Activated CD4-positive, alpha-beta T cell treated with anti-CD3 and anti-CD28 coated beads, Interleukin-2, amount 10 ng/mL, durations not matched to agents 7 days and 5 days (primary cell): ENCODE measurements at regions not wholly inside any gene's neighbourhood (a gene's known extent, or its start where the extent isn't known, plus 50 kb on each side); places are given as distances from the start of the nearest gene placed in this dataset.

Experiments
- CTCF ChIA-PET: fragments of 350-600 bp; sonication (Branson Sonifier 250); formaldehyde crosslinking; loops from one replicate; lab custom pipeline; 2021; ENCODE audit warnings: antibody characterized with exemption; lab: Charles Lee
- POLR2A ChIA-PET: fragments of 350-600 bp; sonication (Branson Sonifier 250); formaldehyde crosslinking; loops from one replicate; lab custom pipeline; 2021; ENCODE audit warnings: antibody characterized with exemption; lab: Charles Lee
- DNase-seq: peaks from one replicate; pipeline ENCODE4 v3.0.0-alpha.2; 2020
- H3K27ac Mint-ChIP-seq: one replicate; pipeline ENCODE4 v1.8.0; 2021; ENCODE audit warnings: mild to moderate bottlenecking, moderate library complexity, mixed read lengths
- H3K27me3 Mint-ChIP-seq: one replicate; pipeline ENCODE4 v1.8.0; 2021; ENCODE audit warnings: mixed read lengths
- H3K36me3 Mint-ChIP-seq: one replicate; pipeline ENCODE4 v1.8.0; 2021; ENCODE audit warnings: low read depth, mixed read lengths
- H3K4me1 Mint-ChIP-seq: one replicate; pipeline ENCODE4 v1.8.0; 2021; ENCODE audit warnings: mixed read lengths
- H3K4me3 Mint-ChIP-seq: one replicate; pipeline ENCODE4 v1.8.0; 2021; ENCODE audit warnings: mild to moderate bottlenecking, moderate library complexity, mixed read lengths
- H3K9me3 Mint-ChIP-seq: one replicate; pipeline ENCODE4 v1.8.0; 2021; ENCODE audit warnings: mixed read lengths

GRCh38 chr6:104541411-104541810, 318.3 kb downstream of the HACE1 start:
- Mint-ChIP-seq H3K9me3 (no peaks in the 10 kb centered on the region), H3K27ac (no peak overlapping the region), H3K27me3 (peaks cover 5% of the 10 kb centered on the region), H3K36me3 (no peaks in the 10 kb centered on the region), H3K4me3 (no peak overlapping the region), H3K4me1 (no peaks in the 10 kb centered on the region)
- CTCF ChIA-PET: no interaction called here
- POLR2A ChIA-PET: no interaction called here
- DNase-seq: no peak

- ChIA-PET POLR2A (no interaction called here), CTCF (no interaction called here)
- no peaks in the 10 kb centered on the region for H3K9me3 Mint-ChIP-seq
- H3K36me3 Mint-ChIP-seq: no peaks in the 10 kb centered on the region
- no peak overlapping the region for H3K27ac Mint-ChIP-seq
- DNase-seq: no peak
- H3K4me3 Mint-ChIP-seq: no peak overlapping the region
- peaks cover 7% of the 10 kb centered on the region for H3K27me3 Mint-ChIP-seq
- H3K4me1 Mint-ChIP-seq: no peaks in the 10 kb centered on the region
Measured at GRCh38 chr6:104540743-104541142, 319.0 kb downstream of the HACE1 start.

DNA sequence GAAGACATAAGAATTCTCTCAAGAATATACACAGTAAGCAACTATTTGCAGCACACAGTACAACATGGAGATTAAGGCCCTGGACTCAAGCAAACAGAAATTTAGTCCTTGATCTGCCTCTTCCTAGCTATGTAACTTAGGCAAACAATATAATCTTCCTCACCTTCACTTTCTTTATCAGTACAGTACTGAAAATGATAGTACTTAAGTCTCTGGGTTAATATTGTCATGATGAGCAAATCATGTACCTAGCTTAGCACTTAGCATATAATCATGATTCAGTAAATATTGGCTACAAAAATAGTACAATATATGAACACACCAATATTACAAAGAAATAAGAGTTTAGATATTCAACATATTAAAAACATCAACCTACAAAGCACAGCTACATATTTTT, 320.5 kb downstream of the HACE1 start:
- Mint-ChIP-seq H3K36me3 (no peaks in the 10 kb centered on the region), H3K4me3 (no peak overlapping the region), H3K9me3 (no peaks in the 10 kb centered on the region), H3K27me3 (peaks cover 7% of the 10 kb centered on the region), H3K4me1 (no peaks in the 10 kb centered on the region), H3K27ac (no peak overlapping the region)
- ChIA-PET POLR2A (no interaction called here), CTCF (no interaction called here)
- no peak for DNase-seq

- Mint-ChIP-seq H3K4me1 (no peaks in the 10 kb centered on the region), H3K9me3 (no peaks in the 10 kb centered on the region), H3K27ac (no peak overlapping the region), H3K27me3 (peaks cover 7% of the 10 kb centered on the region), H3K36me3 (no peaks in the 10 kb centered on the region), H3K4me3 (no peak overlapping the region)
- DNase-seq: no peak
- ChIA-PET POLR2A (no interaction called here), CTCF (no interaction called here)
Measured at GRCh38 chr6:104537872-104538271, 321.8 kb downstream of the HACE1 start.

DNA sequence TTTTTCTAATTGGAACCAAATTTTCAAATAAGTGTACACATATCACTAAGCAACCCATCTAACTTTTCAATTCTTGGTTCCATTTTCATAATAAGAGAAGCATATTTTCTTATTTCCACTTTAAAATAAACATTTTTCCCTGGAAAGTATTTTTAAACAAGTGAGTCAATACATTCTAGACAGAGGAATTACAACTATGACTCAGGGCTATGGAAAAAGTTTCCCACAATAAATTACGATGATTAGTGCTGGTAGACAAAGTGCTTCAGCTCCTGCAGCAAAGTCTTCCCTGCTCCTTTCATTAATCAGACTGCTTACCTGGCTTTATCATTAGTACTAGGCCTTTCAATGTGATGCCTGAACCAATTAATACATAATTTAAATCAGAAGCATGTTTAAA, 322.5 kb downstream of the HACE1 start:
- H3K9me3 Mint-ChIP-seq: no peaks in the 10 kb centered on the region
- peaks cover 7% of the 10 kb centered on the region for H3K27me3 Mint-ChIP-seq
- no peak overlapping the region for H3K4me3 Mint-ChIP-seq
- no peaks in the 10 kb centered on the region for H3K36me3 Mint-ChIP-seq
- no peak for DNase-seq
- ChIA-PET POLR2A (no interaction called here), CTCF (no interaction called here)
- no peak overlapping the region for H3K27ac Mint-ChIP-seq
- no peaks in the 10 kb centered on the region for H3K4me1 Mint-ChIP-seq

- H3K27me3 Mint-ChIP-seq: peaks cover 2% of the 10 kb centered on the region
- H3K9me3 Mint-ChIP-seq: no peaks in the 10 kb centered on the region
- no peaks in the 10 kb centered on the region for H3K36me3 Mint-ChIP-seq
- ChIA-PET POLR2A (no interaction called here), CTCF (no interaction called here)
- H3K4me3 Mint-ChIP-seq: no peak overlapping the region
- no peak overlapping the region for H3K27ac Mint-ChIP-seq
- no peak for DNase-seq
- no peaks in the 10 kb centered on the region for H3K4me1 Mint-ChIP-seq
Measured at GRCh38 chr6:104532462-104532861, 327.3 kb downstream of the HACE1 start.

- Mint-ChIP-seq H3K27me3 (peaks cover 4% of the 10 kb centered on the region), H3K36me3 (no peaks in the 10 kb centered on the region), H3K9me3 (no peaks in the 10 kb centered on the region), H3K27ac (no peak overlapping the region), H3K4me1 (no peaks in the 10 kb centered on the region), H3K4me3 (no peak overlapping the region)
- no peak for DNase-seq
- ChIA-PET POLR2A (no interaction called here), CTCF (no interaction called here)
Measured at GRCh38 chr6:104531646-104532045, 328.1 kb downstream of the HACE1 start.

DNA sequence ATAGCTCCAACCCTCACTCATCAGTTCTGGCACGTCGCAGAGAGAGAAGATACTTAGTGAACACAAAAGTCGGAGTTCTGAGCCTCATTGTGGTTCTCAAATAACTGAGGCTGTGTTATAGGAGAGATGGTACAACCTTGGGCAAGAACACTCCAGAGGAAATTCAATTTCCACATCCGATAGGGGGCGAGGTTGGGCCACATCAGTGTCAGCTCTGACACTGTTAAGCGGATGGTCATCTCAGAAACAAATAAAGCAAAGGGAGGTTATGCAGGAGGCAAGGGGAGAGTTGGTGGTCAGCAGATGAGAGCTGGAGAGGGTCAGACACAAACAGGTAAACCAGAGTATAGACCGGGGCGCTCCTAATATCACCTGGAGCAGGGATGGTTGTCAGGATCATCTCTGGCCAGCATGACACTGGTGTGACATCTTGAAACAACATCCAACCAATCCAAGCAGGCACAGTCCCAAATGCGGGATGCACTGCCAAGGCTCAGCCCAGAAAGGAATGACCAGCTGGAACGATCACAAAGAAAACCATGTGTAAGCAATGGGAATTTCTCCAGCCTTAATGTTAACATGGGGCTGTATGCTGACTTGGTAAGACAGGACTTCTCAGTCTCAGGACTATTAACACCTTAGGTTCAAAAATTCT, 331.8 kb downstream of the HACE1 start:
- Mint-ChIP-seq H3K36me3 (no peaks in the 10 kb centered on the region), H3K27me3 (peaks cover 2% of the 10 kb centered on the region), H3K27ac (no peak overlapping the region), H3K4me1 (peaks cover 5% of the 10 kb centered on the region), H3K9me3 (no peaks in the 10 kb centered on the region), H3K4me3 (no peak overlapping the region)
- no peak for DNase-seq
- POLR2A ChIA-PET: no interaction called here
- CTCF ChIA-PET: no interaction called here

- DNase-seq: no peak
- Mint-ChIP-seq H3K9me3 (no peaks in the 10 kb centered on the region), H3K4me3 (no peak overlapping the region), H3K27me3 (peaks cover 2% of the 10 kb centered on the region), H3K36me3 (no peaks in the 10 kb centered on the region), H3K27ac (peak overlapping the region; percentile 50), H3K4me1 (peaks cover 5% of the 10 kb centered on the region)
- POLR2A ChIA-PET: no interaction called here
- CTCF ChIA-PET: no interaction called here
Measured at GRCh38 chr6:104527311-104527710, 332.4 kb downstream of the HACE1 start.

DNA sequence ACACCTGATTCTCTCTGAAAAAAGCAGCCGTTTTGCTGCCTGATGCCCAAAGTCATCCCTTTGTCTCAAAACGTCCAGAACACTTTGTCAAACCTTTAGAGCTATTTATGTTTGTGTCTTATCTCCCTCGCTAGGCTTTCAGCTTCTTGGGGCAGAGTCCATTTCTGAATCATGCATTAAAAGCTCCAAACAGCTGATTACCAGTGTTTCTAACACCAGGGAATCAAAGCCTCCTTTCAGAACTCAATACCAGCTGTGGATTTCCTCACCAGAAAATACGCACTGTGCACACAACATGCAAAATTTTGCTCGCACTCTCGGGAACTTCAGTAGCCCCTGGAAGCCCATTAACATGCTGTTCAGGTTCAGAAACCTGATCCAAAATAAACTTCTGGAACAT, 333.3 kb downstream of the HACE1 start:
- H3K36me3 Mint-ChIP-seq: no peaks in the 10 kb centered on the region
- H3K27me3 Mint-ChIP-seq: peaks cover 2% of the 10 kb centered on the region
- DNase-seq: no peak
- ChIA-PET POLR2A (no interaction called here), CTCF (interaction anchor here (1.0 kb wide), 1 partner anchor 263 kb away, joined by 3 read pairs; no protein-coding TSS in a partner anchor)
- no peak overlapping the region for H3K4me3 Mint-ChIP-seq
- H3K27ac Mint-ChIP-seq: no peak overlapping the region
- peaks cover 5% of the 10 kb centered on the region for H3K4me1 Mint-ChIP-seq
- no peaks in the 10 kb centered on the region for H3K9me3 Mint-ChIP-seq

DNA sequence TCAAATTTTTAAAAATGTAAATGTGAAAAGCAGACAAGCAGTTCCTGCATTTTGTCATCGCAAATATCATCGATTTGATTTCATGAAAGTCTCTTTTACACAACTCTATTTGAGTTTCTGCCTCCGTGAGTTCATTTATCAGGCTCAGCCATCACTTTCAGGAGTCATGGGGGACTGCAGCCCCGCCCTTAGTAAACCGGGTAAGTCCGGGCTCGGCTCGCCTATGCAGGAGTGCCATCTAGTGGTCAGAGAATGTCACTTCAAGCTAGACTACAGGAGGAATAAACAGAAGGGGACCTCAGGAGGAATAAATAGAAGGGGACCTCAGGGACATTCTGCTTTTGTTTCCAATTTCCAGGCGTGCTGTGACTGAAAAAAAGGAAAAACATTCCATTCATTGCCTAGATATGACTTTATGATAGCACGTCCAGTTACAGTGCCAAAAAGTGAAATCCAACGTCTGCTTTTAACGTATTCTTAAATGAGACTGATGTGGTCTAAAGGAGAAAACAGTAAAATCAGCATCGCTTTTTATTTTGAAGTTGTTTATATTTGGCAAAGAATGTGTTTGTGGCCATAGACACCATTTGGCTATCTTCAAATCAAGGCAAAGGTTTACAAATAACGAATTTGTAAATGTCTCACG, 333.9 kb downstream of the HACE1 start:
- Mint-ChIP-seq H3K4me1 (peaks cover 5% of the 10 kb centered on the region), H3K9me3 (no peaks in the 10 kb centered on the region), H3K27me3 (peaks cover 2% of the 10 kb centered on the region), H3K27ac (no peak overlapping the region), H3K36me3 (no peaks in the 10 kb centered on the region), H3K4me3 (peak overlapping the region; percentile 44)
- ChIA-PET POLR2A (no interaction called here), CTCF (interaction anchor here (1.0 kb wide), 1 partner anchor 264 kb away, joined by 3 read pairs; no protein-coding TSS in a partner anchor)
- peak; percentile 74 for DNase-seq

GRCh38 chr6:104522533-104522932, 337.2 kb downstream of the HACE1 start:
- ChIA-PET CTCF (no interaction called here), POLR2A (no interaction called here)

GRCh38 chr6:104521176-104521575, 338.5 kb downstream of the HACE1 start:
- peaks cover 7% of the 10 kb centered on the region for H3K27me3 Mint-ChIP-seq
- H3K36me3 Mint-ChIP-seq: no peaks in the 10 kb centered on the region
- no peaks in the 10 kb centered on the region for H3K9me3 Mint-ChIP-seq
- DNase-seq: no peak
- CTCF ChIA-PET: no interaction called here
- H3K27ac Mint-ChIP-seq: no peak overlapping the region
- H3K4me3 Mint-ChIP-seq: no peak overlapping the region
- POLR2A ChIA-PET: no interaction called here
- H3K4me1 Mint-ChIP-seq: peaks cover 5% of the 10 kb centered on the region

More at GRCh38 chr6:104522533-104522932, 337.2 kb downstream of the HACE1 start:
- H3K4me3 Mint-ChIP-seq: no peak overlapping the region
- no peak for DNase-seq
- H3K27me3 Mint-ChIP-seq: peaks cover 9% of the 10 kb centered on the region
- H3K27ac Mint-ChIP-seq: no peak overlapping the region
- no peaks in the 10 kb centered on the region for H3K36me3 Mint-ChIP-seq
- no peaks in the 10 kb centered on the region for H3K9me3 Mint-ChIP-seq
- peaks cover 5% of the 10 kb centered on the region for H3K4me1 Mint-ChIP-seq

- POLR2A ChIA-PET: no interaction called here
- H3K27ac Mint-ChIP-seq: no peak overlapping the region
Measured at GRCh38 chr6:104519566-104519965, 340.2 kb downstream of the HACE1 start.

More at GRCh38 chr6:104519566-104519965, 340.2 kb downstream of the HACE1 start:
- no peak for DNase-seq
- Mint-ChIP-seq H3K4me1 (no peaks in the 10 kb centered on the region), H3K27me3 (peaks cover 7% of the 10 kb centered on the region), H3K36me3 (no peaks in the 10 kb centered on the region), H3K9me3 (no peaks in the 10 kb centered on the region), H3K4me3 (no peak overlapping the region)
- CTCF ChIA-PET: no interaction called here
